Panc1 (cell line): ENCODE measurements at regions not wholly inside any gene's neighbourhood (a gene's known extent, or its start where the extent isn't known, plus 50 kb on each side); places are given as distances from the start of the nearest gene placed in this dataset.

Experiments
- ATAC-seq: fragments of 200-7000 bp; cut with Tn5 transposase; 2 replicates; pipeline ENCODE4 v1.9.1; 2020; ENCODE audit warnings: mild to moderate bottlenecking, moderate library complexity
- BruUV-seq: library from RNA; stranded (reverse); fragments of 400-500 nt; replicated peaks from 2 replicates; lab custom pipeline; 2021; lab: Mats Ljungman, UMichigan
- CTCF ChIA-PET: fragments of 300-600 bp; sonication (Branson Sonifier 250); formaldehyde crosslinking; loops from one replicate; lab custom pipeline; 2022; ENCODE audit warnings: antibody characterized with exemption; lab: Charles Lee
- POLR2A ChIA-PET: fragments of 300-600 bp; sonication (Branson Sonifier 250); formaldehyde crosslinking; loops from one replicate; lab custom pipeline; 2022; ENCODE audit warnings: antibody characterized with exemption; lab: Charles Lee
- DNase-seq: peaks from one replicate; pipeline ENCODE4 v3.0.0-alpha.2; 2010; ENCODE audit warnings: low read depth, low spot score
- H3K27ac ChIP-seq: 2 replicates; pipeline ENCODE4 v1.5.1; 2011; ENCODE audit warnings: mild to moderate bottlenecking, low read length, inconsistent platforms
- H3K27me3 ChIP-seq: fragments of 200-500 bp; sonication (Bioruptor generic); 2 replicates; pipeline ENCODE4 v1.6.0; 2014; ENCODE audit warnings: low read length, inconsistent platforms; ENCODE audit not compliant: control insufficient read depth, insufficient read depth
- H3K36me3 ChIP-seq: fragments of 200-500 bp; sonication (Bioruptor generic); 2 replicates; pipeline ENCODE4 v1.5.1; 2014; ENCODE audit warnings: inconsistent platforms, mild to moderate bottlenecking, low read length, moderate library complexity; ENCODE audit not compliant: control insufficient read depth, insufficient read depth
- H3K4me1 ChIP-seq: 2 replicates; pipeline ENCODE4 v1.5.1; 2011; ENCODE audit warnings: inconsistent platforms, mild to moderate bottlenecking, low read length, moderate library complexity; ENCODE audit not compliant: control insufficient read depth, insufficient read depth
- H3K4me3 ChIP-seq, 2 experiments: 2 replicates each; pipeline ENCODE4 v1.5.1; 2011 to 2012; ENCODE audit warnings: low read depth in 2 of 2, low read length in 2 of 2, mild to moderate bottlenecking in 2 of 2, inconsistent platforms in 1 of 2, moderate library complexity in 1 of 2
- H3K9me3 ChIP-seq: fragments of 200-500 bp; sonication (Bioruptor generic); 2 replicates; pipeline ENCODE4 v1.5.1; 2014; ENCODE audit warnings: low read depth, mild to moderate bottlenecking, inconsistent platforms, low read length, moderate library complexity; ENCODE audit not compliant: control insufficient read depth, insufficient read depth
- CTCF ChIP-seq: fragments of 450-650 bp; IDR thresholded peaks from 2 replicates; pipeline ENCODE4 v1.5.1; 2017; ENCODE audit warnings: mild to moderate bottlenecking
- POLR2AphosphoS5 ChIP-seq: IDR thresholded peaks from 2 replicates; pipeline ENCODE4 v1.6.1; 2012; ENCODE audit warnings: mild to moderate bottlenecking, low read depth, low read length, moderate library complexity
- REST ChIP-seq, 2 experiments: IDR thresholded peaks; 2 replicates each; pipeline ENCODE4 v1.6.1; 2011 to 2012; ENCODE audit warnings: low read depth in 2 of 2, control low read depth in 1 of 2, low read length in 1 of 2, mild to moderate bottlenecking in 1 of 2, moderate library complexity in 1 of 2; ENCODE audit not compliant: insufficient read depth in 1 of 2
- SIN3A ChIP-seq: IDR thresholded peaks from 2 replicates; pipeline ENCODE4 v1.6.1; 2012; ENCODE audit warnings: low read depth, mild to moderate bottlenecking, low read length, moderate library complexity, borderline replicate concordance; ENCODE audit not compliant: insufficient read depth
- TCF7L2 ChIP-seq: IDR thresholded peaks from 2 replicates; pipeline ENCODE4 v1.6.1; 2011; ENCODE audit warnings: mild to moderate bottlenecking, low read depth, low read length, inconsistent platforms
- in situ Hi-C: cut with HindIII; loops from 2 replicates; pipeline ENCODE4 v1.10.0; 2016; ENCODE audit warnings: low sequenced_read_pairs, low pct_unique_long_range_greater_than_20kb
- intact Hi-C: fragments of 100-400 bp; cut with micrococcal nuclease; formaldehyde crosslinking; loops from one replicate; pipeline ENCODE4 v1.10.0; 2022; ENCODE audit not compliant: unreplicated experiment

GRCh38 chrX:25389266-25389665, 373.5 kb upstream of the ARX start:
- BruUV-seq = no TSS peak
- intact Hi-C loops (no loop called here), in situ Hi-C loops (no loop called here)
- Histone ChIP-seq H3K27me3 (no peaks in the 10 kb centered on the region), H3K27ac (no peak overlapping the region), H3K36me3 (no peaks in the 10 kb centered on the region), H3K4me3 (no peak overlapping the region), H3K4me1 (no peaks in the 10 kb centered on the region), H3K9me3 (no peaks in the 10 kb centered on the region)
- ATAC-seq (no peak), DNase-seq (no peak)
- POLR2A ChIA-PET = no interaction called here
- TF ChIP-seq CTCF = no peak
- TF ChIP-seq TCF7L2 = no peak
- no peak for TF ChIP-seq POLR2AphosphoS5
- TF ChIP-seq REST (IDR thresholded peaks at IDR 0.05; ENCODE audit: insufficient read depth in 1 of 2, low read depth in 2 of 2, low read length in 1 of 2) = no peak
- no peak for TF ChIP-seq SIN3A
- CTCF ChIA-PET = no interaction called here

- H3K27ac ChIP-seq = no peak overlapping the region
- in situ Hi-C loops = no loop called here
- H3K4me3 ChIP-seq = no peak overlapping the region
- TF ChIP-seq REST (IDR thresholded peaks at IDR 0.05; ENCODE audit: insufficient read depth in 1 of 2, low read depth in 2 of 2, low read length in 1 of 2) (no peak), SIN3A (no peak), POLR2AphosphoS5 (no peak), CTCF (no peak), TCF7L2 (no peak)
- no peaks in the 10 kb centered on the region for H3K4me1 ChIP-seq
- ChIA-PET POLR2A (no interaction called here), CTCF (no interaction called here)
- ATAC-seq (no peak), DNase-seq (no peak)
- no peaks in the 10 kb centered on the region for H3K9me3 ChIP-seq
- intact Hi-C loops = no loop called here
- no TSS peak for BruUV-seq
- H3K27me3 ChIP-seq = no peaks in the 10 kb centered on the region
- no peaks in the 10 kb centered on the region for H3K36me3 ChIP-seq
Observed at GRCh38 chrX:25383196-25383595, 367.4 kb upstream of the ARX start.
